RKO (cell line): ENCODE measurements at regions not wholly inside any gene's neighbourhood (a gene's known extent, or its start where the extent isn't known, plus 50 kb on each side); places are given as distances from the start of the nearest gene placed in this dataset.

Experiments used
- DNase-seq: peaks from one replicate; pipeline ENCODE4 v3.0.0-alpha.2; 2016; ENCODE audit warnings: low spot score

GRCh38 chr10:2981361-2981801, 86.0 kb upstream of the PFKP start:
- DNase-seq, result no peak

- peak; percentile 55 for DNase-seq
Measured at GRCh38 chr10:2980791-2981360, 86.5 kb upstream of the PFKP start.

GRCh38 chr10:2980116-2980515, 87.2 kb upstream of the PFKP start:
- DNase-seq, result no peak

DNA sequence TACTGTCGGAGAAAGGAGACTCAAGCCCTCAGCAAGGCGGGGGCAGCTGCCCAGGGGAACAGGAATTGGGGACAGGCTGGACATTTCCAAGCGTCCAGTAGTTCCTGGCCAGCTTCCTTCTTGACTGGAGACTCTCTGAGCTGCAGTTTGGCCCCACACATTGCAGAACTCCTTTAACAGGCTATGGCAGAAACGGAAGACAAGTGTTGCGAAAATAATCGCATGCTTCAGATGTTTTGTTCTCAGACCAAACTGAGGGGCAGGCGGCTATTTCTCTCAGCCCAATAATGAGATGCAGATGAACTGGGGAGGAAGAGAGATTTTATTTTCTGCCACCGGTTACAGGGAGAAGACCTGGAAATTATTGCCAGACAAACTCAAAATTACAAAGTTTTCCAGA, 88.0 kb upstream of the PFKP start:
- DNase-seq, result no peak

- no peak for DNase-seq
Measured at GRCh38 chr10:2978574-2979273, 88.6 kb upstream of the PFKP start.

- DNase-seq, result peak; percentile 75
Measured at GRCh38 chr10:2978111-2978510, 89.2 kb upstream of the PFKP start.

GRCh38 chr10:2974503-2975207, 92.7 kb upstream of the PFKP start:
- no peak for DNase-seq

- no peak for DNase-seq
Measured at GRCh38 chr10:2974083-2974482, 93.3 kb upstream of the PFKP start.

- no peak for DNase-seq
Measured at GRCh38 chr10:2972810-2973209, 94.5 kb upstream of the PFKP start.

DNA sequence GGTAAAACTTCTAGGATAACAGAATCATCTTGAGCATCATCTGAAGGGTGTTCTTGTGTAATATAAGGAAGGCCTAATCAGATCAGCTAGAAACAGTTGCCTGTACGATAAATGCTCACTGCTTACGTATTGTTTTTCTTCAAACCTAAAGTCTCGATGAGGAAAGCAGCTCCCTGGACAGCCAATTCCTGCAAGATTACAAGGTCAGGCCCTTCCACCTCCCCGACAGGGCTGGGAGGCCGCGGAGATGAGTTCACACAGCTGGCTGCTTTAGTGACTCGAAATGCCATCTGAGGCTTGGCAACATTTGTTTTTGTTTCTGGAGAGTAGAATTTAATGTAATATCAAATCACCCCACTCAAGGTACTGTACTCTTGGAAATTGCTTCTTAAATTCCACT, 95.1 kb upstream of the PFKP start:
- no peak for DNase-seq

GRCh38 chr10:2970190-2970823, 97.0 kb upstream of the PFKP start:
- no peak for DNase-seq

DNA sequence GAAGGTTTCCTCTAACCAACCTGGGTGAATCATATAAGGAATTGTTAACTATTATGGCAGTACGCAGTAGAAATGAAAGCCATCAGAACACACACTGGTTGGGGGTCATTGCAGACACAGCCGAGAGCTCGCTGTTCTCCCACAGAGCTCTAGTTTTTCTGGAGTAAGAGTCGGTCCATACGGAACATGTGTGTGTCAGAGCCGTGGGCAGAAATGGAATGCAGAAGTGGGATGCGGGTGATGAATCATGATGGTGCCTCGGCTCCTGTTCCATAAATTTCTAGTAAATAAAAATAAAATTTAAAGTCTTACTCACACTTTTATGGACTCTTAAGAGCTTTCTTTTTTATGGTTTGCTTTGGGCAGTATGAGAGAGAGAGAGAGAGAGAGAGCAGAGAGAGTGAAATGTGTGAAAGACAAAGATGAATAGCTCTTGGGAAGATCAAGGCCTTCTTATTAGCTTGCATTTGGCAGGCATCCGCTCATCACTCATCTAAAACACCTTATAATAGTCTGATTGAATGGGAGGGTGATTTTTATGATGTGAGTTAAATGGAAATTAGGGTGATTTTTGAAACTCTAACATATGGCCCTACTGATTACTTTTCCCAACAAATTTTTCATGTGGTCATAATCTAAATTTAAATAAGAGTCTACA, 98.8 kb upstream of the PFKP start:
- no peak for DNase-seq

- DNase-seq, result no peak
Measured at GRCh38 chr10:2966134-2966533, 101.2 kb upstream of the PFKP start.

DNA sequence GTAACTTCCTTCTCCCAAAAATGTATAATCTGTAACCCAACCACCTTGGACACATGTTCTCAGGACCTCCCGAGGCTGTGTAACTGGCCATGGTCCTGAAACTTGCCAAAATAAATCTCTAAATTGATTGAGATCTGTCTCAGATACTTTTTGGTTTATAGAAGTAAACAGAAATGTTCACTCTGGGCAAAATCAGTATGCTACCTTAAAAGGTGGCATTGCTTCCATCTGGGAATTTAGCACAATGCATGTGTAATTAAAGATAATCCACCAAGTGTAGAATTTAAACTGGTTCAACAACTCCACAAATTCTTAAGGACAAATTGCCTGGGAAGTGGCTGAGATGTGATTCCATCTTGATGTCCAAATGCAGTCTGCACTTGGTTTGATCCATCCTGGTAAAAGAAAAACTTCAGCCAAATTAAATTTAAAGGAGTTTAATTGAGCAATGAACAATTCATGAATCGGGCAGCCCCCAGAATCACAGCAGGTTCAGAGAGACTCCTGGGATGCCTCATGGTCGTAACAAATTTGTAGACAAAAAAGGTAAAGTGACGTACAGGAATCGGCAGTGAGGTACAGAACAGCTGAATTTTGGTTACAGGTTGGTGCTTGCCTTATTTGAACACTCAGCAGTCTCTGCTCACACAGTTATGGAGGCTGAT, 102.6 kb upstream of the PFKP start:
- DNase-seq, result peak; percentile 19

GRCh38 chr10:2963889-2964631, 103.3 kb upstream of the PFKP start:
- DNase-seq, result no peak

GRCh38 chr10:2962194-2962593, 105.2 kb upstream of the PFKP start:
- no peak for DNase-seq

DNA sequence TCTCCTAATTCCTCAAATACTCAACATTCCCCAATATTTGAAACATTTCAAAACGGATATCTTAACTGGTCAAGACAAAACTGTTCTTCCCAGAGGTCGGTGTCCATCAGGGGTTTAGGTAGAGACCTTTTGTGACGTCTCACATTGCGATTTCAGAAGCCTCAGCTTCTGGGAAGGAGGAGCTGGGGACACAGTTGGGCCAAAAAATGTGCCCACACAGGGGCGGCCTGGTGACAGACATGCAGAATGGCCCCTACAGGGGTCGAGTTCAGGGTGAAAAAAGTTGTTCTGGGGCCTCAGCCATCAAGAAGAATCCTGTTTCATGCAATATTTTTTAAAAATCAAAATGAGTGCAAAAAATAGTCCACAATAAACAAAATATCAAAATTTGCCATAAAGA, 108.7 kb upstream of the PFKP start:
- no peak for DNase-seq

DNA sequence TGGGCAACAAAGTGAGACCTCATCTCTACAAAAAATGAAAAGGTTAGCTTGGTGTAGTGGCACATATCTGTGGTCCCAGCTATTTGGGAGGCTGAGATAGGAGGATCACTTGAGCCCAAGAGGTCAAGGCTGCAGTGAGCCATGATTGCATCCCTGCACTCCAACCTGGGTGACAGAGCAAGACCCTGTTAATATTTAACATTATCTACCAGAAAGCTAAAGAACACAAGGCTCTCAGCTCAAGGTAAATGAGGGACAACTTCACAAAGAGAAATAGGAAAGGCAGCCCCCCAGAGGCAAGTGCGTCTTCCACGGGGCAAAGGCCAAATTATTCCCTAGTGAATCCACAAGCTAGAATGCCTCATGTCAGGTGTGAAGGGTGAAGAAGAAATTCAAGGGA, 109.6 kb upstream of the PFKP start:
- DNase-seq, result no peak

GRCh38 chr10:2955064-2955463, 112.3 kb upstream of the PFKP start:
- DNase-seq, result no peak

GRCh38 chr10:2953495-2953894, 113.9 kb upstream of the PFKP start:
- DNase-seq, result no peak

GRCh38 chr10:2951235-2951835, 116.0 kb upstream of the PFKP start:
- no peak for DNase-seq
